HG03066 (cell line): ENCODE measurements at regions not wholly inside any gene's neighbourhood (a gene's known extent, or its start where the extent isn't known, plus 50 kb on each side); places are given as distances from the start of the nearest gene placed in this dataset.

Experiments used
- ATAC-seq: cut with Tn5 transposase; IDR thresholded peaks from one replicate; pipeline ENCODE4 v1.9.1; 2021; ENCODE audit warnings: low read depth; ENCODE audit not compliant: unreplicated experiment

DNA sequence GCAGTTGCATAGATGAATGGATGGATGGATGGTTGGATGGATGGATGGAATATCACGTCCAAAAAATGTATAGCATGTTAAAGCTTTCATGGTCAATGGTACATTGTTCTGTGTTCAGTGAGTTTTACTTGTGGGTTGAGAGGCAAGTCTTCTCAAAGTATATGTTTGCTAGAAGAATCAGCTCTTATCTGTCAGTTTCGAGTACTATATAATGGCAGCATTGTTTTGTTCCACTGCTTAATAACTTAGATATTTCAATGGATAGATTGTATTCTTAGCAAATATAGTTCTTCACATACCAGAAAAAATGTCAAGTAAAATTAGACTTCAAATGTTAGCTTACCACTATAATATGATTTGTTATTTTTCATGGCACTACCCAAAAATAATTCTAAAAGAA is 100.9 kb upstream of the CDIN1 start:
- ATAC-seq = no peak

- ATAC-seq = no peak
Observed at GRCh38 chr15:36479200-36479896, 100.1 kb upstream of the CDIN1 start.

DNA sequence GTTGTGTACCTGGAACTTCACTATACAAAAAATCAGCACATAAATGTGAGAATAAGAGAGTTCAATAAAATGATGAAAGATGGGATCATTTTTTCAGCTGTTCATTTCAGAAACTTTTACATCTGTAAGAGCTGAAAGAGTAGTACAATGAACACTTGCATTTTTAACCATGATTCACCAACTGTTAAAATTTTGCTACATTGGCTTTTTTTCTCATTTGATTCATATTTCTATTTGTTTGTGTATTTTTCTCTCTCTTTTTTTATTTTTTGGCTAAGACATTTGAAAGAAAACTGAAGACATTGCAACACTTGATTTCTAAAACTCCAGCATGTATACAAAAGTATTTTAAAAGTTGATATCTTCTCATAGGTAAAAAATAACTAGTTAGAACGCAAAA is 98.3 kb upstream of the CDIN1 start:
- no peak for ATAC-seq

DNA sequence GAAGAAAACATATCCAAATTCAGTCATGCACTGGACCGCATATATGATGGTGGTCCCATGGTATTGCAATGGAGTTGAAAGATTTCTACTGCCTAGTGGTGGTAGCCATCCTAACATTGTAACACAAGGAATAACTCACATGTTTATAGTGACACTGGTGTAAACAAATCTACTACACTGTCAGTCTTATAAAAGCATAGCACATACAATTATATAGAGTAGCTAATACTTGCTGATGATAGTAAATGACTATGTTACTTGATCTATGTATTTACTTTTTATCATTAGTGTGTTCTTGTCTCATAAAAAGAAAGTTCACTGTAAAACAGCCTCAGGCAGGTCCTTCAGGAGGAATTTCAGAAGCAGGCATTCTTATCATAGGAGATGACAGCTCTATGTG is 96.0 kb upstream of the CDIN1 start:
- ATAC-seq = no peak

DNA sequence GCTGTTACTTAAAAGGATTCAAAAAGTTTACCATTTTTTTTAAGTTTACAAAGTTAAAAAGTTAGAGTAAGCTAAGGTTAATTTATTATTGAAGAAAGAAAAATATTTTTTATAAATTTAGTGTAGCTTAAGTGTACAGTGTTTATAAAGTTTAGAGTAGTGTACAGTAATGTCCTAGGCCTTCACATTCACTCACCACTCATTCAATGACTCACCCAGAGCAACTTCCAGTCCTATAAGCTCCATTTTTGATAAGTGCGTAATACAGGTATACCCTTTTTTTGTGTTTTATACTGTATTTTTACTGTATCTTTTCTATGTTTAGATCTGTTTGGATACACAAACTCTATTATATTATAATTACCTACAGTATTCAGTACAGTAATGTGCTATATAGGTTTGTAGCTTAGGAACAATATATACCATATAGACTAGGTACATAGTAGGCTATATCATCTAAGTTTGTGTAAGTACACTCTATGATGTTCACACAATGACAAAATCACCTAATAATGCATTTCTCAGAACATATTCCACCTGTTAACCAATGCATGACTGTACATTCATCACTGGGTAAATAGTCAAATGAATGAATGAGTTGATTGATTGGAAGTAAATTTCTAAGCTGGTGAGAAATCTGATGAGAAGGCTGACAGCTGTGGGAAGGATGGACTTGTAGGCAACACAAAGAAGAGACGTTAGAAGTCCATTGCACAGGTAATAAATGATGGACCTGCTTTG is 95.2 kb upstream of the CDIN1 start:
- ATAC-seq = no peak

DNA sequence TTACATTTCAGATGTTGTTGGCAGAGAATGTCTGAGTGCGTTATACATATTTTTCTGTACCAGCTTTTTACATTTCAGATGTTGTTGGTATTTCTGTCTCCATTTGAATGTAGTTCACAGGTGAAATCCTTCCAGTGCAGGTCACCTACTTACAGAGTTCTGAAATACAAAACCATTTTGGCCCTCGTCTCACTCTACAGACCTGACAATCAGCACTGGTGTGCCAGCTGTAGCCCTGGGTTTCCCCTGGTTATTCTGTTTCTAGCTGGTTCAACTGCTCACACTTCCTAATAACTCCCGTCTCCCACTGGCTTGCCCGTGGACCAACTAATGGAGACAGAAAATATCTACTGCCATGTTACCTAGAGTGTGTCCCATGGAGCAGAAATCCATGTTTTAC is 87.5 kb upstream of the CDIN1 start:
- ATAC-seq = no peak

DNA sequence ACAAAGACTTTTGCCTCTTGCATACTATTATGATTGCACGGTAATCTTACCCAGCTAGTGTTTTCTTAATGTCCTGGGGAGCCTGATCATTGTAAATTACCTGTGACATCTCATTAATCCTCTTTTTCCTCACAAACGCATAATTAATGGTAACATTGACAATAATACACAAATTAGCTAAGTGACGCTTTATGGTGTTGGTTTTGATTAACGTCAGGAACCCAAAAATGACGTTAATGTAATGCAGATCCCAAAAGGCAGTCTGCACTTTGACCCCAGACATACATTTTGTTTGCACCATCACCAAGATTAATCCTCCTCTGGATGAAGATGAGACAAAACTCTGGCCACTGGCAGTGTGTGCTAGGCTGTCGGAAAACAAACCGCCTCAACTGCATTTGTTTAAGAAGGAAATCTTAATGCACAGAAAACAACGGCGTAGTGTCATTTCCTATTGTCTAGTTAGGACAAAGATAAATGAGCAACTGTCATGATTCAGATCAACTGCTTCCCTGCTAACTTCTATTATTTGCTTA is 83.9 kb upstream of the CDIN1 start:
- no peak for ATAC-seq

- ATAC-seq = no peak
Observed at GRCh38 chr15:36497901-36498300, 81.5 kb upstream of the CDIN1 start.

- ATAC-seq = no peak
Observed at GRCh38 chr15:36498401-36498800, 81.0 kb upstream of the CDIN1 start.

DNA sequence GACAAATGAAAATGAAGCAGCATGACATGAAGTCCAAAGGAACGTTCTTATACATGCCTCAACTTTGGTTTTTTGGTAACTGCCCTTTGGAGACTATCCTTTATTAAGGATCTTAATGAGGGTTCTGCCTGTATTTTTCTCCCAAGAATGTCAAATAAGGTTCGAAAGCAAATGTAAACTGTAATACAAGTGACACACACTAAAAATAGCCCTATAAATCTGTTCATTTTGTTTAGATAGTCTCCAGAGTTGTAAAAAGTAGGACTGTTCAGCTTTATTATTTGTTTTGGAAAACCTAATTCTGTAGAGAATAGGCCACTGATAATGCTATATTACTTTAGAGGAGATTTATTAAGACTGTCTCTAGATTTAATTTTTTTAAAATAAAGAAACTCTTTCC is 80.5 kb upstream of the CDIN1 start:
- no peak for ATAC-seq

- no peak for ATAC-seq
Observed at GRCh38 chr15:36499412-36500389, 79.7 kb upstream of the CDIN1 start.

- no peak for ATAC-seq
Observed at GRCh38 chr15:36501063-36501678, 78.3 kb upstream of the CDIN1 start.

- ATAC-seq = no peak
Observed at GRCh38 chr15:36502509-36502908, 76.9 kb upstream of the CDIN1 start.

- no peak for ATAC-seq
Observed at GRCh38 chr15:36506733-36507356, 72.6 kb upstream of the CDIN1 start.

DNA sequence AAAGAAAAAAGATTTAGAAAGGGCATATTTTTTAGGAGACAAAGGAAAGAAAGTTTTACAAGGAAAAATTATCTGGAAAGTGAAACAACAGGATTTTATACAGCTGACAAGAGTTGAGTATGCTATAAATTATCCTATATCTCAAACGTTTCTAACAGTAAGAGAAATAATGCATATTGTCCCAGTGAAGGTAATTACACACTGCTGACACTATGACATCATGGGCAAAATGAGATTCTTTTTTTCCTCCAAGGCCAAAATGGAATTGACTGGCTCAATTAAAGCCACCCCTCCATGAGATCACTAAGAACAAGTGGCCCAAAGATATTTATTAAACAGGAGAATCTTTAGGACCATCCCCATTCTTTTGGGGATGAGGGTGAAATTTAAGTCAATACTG is 72.0 kb upstream of the CDIN1 start:
- ATAC-seq = no peak

GRCh38 chr15:36511594-36511993 is 67.8 kb upstream of the CDIN1 start:
- ATAC-seq = no peak

- no peak for ATAC-seq
Observed at GRCh38 chr15:36517758-36518157, 61.7 kb upstream of the CDIN1 start.

- no peak for ATAC-seq
Observed at GRCh38 chr15:36519067-36519466, 60.4 kb upstream of the CDIN1 start.

DNA sequence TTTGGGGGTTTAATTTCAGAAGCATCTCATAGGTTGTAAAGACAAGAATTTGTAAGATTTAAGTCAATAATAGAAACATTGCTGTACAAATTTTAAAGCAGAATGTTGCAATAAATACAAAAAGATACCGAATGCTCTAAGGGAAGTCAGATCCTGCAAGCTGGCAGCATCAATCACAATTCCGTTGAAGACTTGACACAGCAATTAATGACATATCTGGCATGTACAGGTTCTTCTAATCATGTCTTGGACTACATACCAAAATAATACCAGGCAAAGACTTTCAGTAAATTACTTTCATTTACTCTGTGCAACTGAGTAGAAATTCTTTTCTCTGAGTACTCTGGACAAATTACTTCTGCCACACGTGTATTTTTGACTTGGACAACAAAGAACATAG is 54.0 kb upstream of the CDIN1 start:
- no peak for ATAC-seq
